ENCODE measurements at regions not wholly inside any gene's neighbourhood (a gene's known extent, or its start where the extent isn't known, plus 50 kb on each side); places are given as distances from the start of the nearest gene placed in this dataset.

DNA sequence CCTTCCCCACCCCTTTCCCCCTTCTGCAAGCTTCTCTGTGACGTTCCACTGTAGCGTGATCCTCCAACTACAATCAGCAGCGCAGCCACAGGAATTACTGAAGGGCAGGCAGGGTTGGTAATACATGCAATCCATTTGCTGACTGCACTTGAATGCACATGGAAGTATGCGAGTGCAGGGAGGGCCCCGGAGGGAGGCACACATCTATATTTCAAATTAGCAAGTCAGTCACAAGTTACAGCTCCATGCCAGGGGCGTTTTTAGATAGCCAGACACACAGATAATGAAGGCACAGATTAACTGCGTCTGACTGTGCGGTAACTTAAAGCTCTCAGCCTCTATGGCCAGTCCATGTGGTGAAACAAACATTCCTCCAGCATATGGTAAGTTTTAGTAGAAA lies 209.2 kb upstream of the GATA6 start:
- no peak overlapping the region for H3K9ac ChIP-seq (ENCODE audit: low read length)
- H3K79me2 ChIP-seq (ENCODE audit: insufficient read depth, low read length), result no peaks in the 10 kb centered on the region
- no peaks in the 10 kb centered on the region for H3K27me3 ChIP-seq (ENCODE audit: insufficient read depth, low read length)
- H3K27ac ChIP-seq (ENCODE audit: low read depth, low read length), result no peak overlapping the region
- no peak overlapping the region for H3K4me2 ChIP-seq (ENCODE audit: low read length)
- DNase-seq (ENCODE audit: low read depth, low spot score) (no peak), ATAC-seq (no peak)
- H3K4me1 ChIP-seq (ENCODE audit: control insufficient read depth in 1 of 2, insufficient read depth in 2 of 2, low read length in 2 of 2), result no peaks in the 10 kb centered on the region
- no peak for TF ChIP-seq JUND (IDR thresholded peaks at IDR 0.05)
- TF ChIP-seq MAX (IDR thresholded peaks at IDR 0.05), result no peak
- no peak for TF ChIP-seq POLR2AphosphoS5 (IDR thresholded peaks at IDR 0.05; ENCODE audit: low read depth, low read length)
- no peak for TF ChIP-seq YY1 (IDR thresholded peaks at IDR 0.05; ENCODE audit: extremely low read depth, insufficient replicate concordance, low read depth, low read length)
- TF ChIP-seq EGR1 (IDR thresholded peaks at IDR 0.05; ENCODE audit: low read depth), result no peak
- TF ChIP-seq CEBPB (IDR thresholded peaks at IDR 0.05; ENCODE audit: low read depth), result no peak
- no peak for TF ChIP-seq CBX3 (IDR thresholded peaks at IDR 0.05; ENCODE audit: low read depth)
- TF ChIP-seq, protein P1, sequence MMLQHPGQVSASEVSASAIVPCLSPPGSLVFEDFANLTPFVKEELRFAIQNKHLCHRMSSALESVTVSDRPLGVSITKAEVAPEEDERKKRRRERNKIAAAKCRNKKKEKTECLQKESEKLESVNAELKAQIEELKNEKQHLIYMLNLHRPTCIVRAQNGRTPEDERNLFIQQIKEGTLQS (IDR thresholded peaks at IDR 0.05), result no peak
- no peak for TF ChIP-seq ZNF274 (IDR thresholded peaks at IDR 0.05; ENCODE audit: low read depth, low read length)
- no peak for TF ChIP-seq EZH2phosphoT487 (IDR thresholded peaks at IDR 0.05; ENCODE audit: borderline replicate concordance)
- no peak for TF ChIP-seq SRF (IDR thresholded peaks at IDR 0.05; ENCODE audit: low read depth)
- TF ChIP-seq CTCF (IDR thresholded peaks at IDR 0.05 in 2 of 3, conservative IDR thresholded peaks at IDR 0.05 in 1 of 3; ENCODE audit: borderline replicate concordance in 1 of 3, insufficient read depth in 1 of 3, low read depth in 2 of 3, low read length in 2 of 3), result no peak
- TF ChIP-seq SIN3A (IDR thresholded peaks at IDR 0.05; ENCODE audit: low read depth), result no peak
- no peak for TF ChIP-seq SP1 (IDR thresholded peaks at IDR 0.05; ENCODE audit: low read depth)
- no peak for TF ChIP-seq RAD21 (IDR thresholded peaks at IDR 0.05; ENCODE audit: low read depth)
- TF ChIP-seq FOSL1 (IDR thresholded peaks at IDR 0.05; ENCODE audit: low read depth), result no peak
- no peak for TF ChIP-seq POLR2A (IDR thresholded peaks at IDR 0.05; ENCODE audit: borderline replicate concordance, extremely low read depth, insufficient read depth, insufficient read length)
- TF ChIP-seq ZFX (IDR thresholded peaks at IDR 0.05), result no peak
- BruUV-seq (replicated peaks), result no TSS peak
- H3K4me3 ChIP-seq (replicated peaks in 1 of 2; ENCODE audit: low read depth in 1 of 2, low read length in 2 of 2), result no peak overlapping the region
- intact Hi-C loops (cut with micrococcal nuclease), result no loop called here
- no peak overlapping the region for H2AFZ ChIP-seq (ENCODE audit: low read depth, low read length, poor library complexity, severe bottlenecking)
- H4K20me1 ChIP-seq (ENCODE audit: insufficient read depth), result no peaks in the 10 kb centered on the region
- ChIA-PET RAD21 (ENCODE audit: low non-redundant PET in 1 of 2, low total read pairs in 2 of 2, uncharacterized antibody in 2 of 2, unreplicated experiment in 2 of 2) (no interaction called here), CTCF (no interaction called here), POLR2A (no interaction called here)
- no peaks in the 10 kb centered on the region for H3K9me3 ChIP-seq (ENCODE audit: control insufficient read depth in 1 of 2, insufficient read depth in 1 of 2, low read depth in 1 of 2, low read length in 2 of 2)
- no peaks in the 10 kb centered on the region for H3K9me2 ChIP-seq (ENCODE audit: insufficient read depth)
- no peaks in the 10 kb centered on the region for H3K36me3 ChIP-seq (ENCODE audit: control insufficient read depth in 1 of 2, insufficient read depth in 2 of 2, low read length in 2 of 2)

All from HCT116 (cell line).